ENCODE measurements at regions not wholly inside any gene's neighbourhood (a gene's known extent, or its start where the extent isn't known, plus 50 kb on each side); places are given as distances from the start of the nearest gene placed in this dataset.

DNA sequence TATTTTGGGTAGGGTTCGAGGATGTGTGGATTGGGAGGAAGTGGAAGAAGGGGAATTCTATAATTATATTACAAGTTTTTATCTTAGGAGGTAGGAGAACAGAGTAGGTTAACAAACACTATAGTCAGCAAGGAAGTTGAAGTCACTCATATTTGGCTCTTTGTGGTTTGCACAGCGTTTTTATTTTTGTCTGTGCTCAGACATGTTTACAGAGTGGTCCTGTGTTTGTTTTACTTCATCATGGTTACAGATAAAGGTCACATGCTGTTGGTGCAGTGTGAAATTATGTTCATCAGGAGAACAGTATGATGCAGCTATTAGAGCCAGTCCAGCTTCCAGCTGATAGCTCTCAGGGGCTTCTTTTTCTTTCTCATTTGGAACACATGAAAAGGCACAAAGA, 299.9 kb upstream of the SFRP2 start:
- no peak for DNase-seq

DNA sequence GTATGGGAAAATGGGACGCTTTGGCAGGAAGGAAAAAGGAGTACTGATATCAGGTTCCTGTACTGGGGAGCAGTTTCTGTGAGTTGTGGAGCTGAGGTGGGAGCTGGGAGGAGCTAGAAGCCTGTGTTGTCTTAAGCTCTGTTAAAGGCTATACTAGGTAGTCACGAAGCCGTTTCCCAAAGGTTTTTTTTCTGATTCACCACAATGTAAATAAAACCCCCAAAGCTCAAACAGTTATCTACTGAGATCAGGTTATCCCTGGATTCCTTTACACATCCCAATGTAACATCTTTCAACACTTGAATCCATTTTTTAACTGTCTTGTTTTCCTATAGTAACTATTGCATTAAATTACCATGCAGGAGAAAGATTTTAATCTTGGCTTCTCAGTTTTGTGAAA, 297.4 kb upstream of the SFRP2 start:
- DNase-seq = no peak

DNA sequence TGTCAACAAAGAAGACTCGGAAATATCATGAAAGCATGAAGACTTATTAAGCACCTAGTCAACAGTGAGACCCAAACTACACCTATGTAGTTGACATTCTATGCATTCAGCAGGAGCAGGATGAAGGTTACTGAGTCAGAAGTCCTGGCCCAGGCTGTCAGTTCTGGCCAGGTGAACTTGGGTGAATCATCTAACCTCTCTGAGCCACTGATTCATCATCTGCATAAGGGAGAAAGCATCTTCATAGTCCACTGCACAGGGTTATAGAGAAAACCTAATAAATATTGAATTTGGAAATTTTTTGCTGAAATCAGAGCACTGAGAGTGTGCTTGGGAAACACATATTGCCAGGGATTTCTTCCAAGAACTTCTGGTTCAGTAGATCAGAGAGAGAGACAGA, 296.0 kb upstream of the SFRP2 start:
- DNase-seq = no peak

DNA sequence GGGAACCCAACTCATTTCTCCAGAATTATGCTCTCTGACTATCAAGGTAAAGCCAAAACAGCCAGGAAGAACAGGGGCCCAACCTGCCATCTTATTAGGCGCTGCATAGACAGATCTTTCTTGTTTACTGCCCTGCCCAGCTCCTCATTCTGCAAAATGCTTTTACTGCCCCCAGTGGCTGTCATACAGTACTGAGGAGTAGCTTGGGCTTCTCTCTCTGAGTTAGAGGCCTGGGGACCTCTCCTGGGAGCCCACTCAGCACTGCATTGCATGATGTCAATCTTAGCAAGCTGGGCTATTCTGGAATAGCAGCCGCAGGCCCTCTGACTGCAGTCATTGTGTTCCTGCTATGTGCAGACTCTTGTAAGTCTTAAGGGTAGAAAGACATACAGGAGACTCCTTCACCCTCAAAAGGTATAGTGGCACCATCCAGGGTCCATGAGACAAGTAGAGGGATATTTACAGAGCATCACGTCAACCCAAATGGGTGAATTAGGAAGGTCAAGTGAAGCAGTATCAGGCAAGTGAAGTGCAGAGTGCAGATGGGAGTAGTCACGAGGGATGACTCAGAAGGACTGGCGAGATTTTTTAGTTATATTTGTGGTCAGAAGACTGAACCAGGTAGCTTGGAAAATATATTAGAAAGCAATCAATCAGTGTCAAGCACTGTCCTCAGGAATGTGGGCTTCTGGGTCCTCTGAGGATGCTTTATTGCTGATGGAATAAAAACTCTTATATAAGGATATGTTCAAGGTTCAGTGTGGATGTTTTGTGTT, 294.1 kb upstream of the SFRP2 start:
- DNase-seq = no peak

DNA sequence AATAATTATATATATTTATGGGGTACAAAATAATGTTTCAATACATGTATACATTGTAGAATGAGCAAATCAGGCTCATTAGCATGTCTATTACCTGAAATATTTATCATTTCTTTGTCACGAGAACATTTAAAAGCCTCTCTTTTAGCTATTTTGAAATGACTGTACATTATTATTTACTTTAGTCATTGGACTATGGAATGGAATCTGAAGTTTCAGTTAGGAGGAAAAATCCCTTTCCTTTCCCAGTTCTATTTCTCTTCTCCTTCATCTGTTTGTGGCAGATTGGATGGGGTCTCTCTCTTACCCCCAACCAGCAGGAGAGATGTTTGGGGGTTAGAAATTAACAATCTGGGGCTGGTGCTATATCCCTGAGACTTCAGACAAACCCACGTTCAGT, 292.5 kb upstream of the SFRP2 start:
- DNase-seq = no peak

DNA sequence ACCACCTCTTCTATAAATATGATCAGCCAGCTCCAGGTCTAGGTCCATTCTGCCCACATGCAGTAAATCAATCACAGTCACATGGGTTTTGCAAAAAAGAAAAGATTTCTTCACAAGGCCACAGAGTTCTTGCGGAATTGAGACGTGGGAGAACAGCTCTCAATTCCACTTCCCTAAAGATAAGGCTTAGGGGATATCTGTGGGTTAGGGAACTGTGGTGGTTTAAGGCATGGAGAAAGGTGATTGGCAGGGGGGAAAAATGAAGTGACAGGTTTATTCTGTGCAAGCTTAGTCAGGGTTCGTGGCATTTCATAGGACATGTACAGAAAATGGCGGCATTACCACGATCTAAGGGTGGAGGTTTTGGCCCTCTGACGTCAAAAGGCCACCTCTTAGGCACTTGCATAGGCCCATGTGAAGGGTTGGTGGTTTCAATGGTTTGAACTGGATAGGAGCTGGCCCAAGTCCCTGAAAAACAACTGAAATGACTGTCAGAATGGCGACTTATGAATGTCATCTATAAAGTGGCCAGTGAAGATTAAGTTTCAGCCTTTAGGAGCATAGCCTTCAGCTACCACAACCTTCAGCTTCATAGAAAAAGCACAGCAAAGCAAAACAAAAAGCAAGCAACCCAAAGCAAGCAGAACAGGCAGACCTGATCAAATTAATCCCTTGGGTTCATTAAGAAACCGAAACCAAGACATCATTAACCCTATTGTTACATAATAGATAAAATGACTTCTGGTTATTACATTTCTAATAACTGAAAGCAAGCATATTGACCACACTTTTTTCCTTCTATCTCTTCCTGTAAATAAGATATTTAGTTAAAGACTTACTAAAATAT, 289.8 kb upstream of the SFRP2 start:
- no peak for DNase-seq

DNA sequence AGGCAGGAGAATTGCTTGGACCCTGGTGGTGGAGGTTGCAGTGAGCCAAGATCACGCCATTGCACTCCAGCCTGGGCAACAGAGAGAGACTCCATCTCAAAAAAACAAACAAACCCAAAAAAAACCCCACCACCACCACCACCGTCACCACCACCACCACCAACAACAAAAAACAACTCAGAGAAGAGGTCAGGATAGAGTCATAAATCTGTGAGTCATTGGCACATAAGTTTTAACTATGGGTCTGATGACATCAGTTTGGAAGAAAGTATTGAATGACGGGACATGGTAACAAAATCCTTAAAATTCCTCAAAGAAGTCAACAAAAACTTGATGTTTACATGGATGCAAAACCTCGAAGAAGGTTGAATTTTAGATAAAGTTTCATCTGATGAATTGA, 288.0 kb upstream of the SFRP2 start:
- no peak for DNase-seq

DNA sequence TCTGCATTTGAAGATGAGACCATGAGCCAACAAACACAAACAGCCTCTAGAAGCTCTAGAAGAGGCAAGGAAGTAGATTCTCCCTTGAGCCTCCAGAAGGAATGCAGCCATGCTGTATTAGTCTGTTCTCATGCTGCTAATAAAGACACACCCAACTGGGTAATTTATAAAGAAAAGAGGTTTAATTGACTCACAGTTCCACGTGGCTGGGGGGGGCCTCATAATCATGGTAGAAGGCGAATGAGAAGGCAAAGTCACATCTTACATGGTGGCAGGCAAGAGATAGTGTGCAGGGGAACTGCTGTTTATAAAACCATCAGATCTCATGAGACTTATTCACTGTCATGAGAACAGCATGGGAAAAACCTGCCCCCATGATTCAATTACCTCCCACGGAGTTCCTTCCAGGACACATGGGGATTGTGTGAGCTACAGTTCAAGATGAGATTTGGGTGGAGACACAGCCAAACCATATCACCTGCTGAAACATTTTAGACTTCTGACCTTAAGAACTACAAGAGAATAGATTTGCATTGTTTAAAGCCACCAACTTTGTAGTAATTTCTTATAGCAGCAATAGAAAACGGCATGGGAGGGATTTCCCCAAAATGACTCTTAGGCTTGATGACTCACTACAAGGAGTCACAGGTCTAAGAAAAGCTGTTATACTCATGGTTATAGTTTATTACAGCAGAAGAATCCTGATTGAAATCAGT, 284.4 kb upstream of the SFRP2 start:
- DNase-seq = no peak

DNA sequence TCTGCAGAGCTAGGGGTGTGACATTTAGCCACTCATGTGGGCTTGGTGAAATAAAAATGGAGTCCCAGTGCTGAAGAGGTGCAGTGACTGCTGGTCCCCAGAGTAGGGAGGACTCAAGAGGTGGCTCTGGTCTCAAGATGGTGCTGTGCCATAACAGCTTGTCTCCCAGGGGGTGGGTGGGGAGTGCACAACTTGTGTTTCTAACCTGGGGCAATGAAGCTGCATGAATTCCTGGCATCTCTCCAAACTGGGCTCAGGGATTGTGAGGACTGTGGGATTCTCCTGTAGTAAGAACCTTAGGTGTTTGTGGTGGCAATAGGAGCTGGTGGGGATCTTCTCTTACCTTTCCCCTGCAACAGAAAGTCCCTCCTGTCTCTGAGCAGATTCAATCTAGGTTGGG, 278.9 kb upstream of the SFRP2 start:
- DNase-seq = no peak

DNA sequence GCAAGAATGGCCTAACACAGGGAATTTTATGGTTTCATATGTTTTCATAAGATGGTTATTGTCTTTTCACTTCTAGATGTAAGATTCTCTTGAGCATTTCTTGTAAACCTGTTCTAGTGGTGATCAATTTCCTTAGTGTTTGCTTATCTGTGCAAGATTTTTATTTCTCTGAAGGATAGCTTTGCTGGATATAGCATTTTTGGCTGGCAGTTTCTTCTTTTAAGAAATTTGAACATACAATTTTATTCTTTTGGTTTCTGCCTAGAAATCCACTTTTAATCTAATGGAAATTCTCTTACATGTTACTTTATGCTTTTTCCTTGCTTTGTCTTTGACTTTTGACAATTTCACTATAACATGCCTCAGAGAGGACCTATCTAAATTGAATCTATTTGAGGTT, 276.5 kb upstream of the SFRP2 start:
- DNase-seq = no peak

DNA sequence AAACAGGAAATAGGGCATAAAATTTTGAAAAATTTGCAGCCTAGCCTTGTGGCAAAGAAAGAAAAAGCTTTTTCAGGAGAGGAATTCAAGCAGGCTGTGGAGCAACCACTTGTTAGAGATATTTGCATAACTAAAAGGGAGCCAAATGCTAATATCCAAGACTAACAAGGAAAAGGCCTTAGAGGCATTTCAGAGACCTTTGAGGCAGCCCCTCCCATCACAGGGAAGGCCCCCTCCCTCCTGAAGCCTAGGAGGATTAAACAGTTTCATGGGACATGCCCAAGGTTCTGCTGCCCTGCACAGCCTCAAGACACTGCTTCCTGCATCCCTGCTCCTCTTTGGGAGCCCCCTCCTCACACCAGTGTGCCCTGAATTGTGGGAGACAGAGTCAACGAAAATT, 275.4 kb upstream of the SFRP2 start:
- no peak for DNase-seq

DNA sequence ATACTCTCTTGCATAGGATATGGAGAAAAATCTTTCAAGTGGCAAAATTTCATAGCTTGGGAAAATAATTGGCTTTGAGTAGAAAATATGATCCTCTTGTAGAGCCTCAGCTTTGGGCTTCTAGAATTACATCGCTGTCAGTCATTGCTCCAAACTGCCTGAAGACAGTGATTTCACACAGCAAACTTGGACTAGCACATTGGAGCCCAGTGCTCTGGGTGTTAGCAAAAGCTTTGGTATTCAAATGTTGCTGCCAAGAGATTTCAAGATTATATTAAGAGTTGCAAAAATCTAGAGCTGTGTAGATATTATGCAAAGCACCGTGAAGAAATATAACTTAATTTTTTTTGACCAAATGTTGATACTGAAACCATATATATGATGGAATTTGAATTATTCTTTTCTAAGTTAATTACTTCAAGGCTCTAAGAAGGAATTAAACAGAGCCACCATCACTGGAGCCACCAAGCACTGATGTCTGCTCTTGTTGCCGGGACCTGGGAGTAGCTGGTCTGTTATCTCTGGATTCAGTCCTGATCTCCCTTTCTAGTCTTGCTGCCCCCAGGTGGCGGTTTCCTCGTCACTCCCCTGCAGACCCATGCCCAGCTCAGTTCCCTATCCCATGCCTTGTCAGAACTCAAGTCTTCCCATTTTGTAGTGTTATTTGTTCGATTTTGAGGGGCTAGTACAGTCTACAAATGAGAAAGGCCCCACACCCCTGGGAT, 260.7 kb upstream of the SFRP2 start:
- no peak for DNase-seq

DNA sequence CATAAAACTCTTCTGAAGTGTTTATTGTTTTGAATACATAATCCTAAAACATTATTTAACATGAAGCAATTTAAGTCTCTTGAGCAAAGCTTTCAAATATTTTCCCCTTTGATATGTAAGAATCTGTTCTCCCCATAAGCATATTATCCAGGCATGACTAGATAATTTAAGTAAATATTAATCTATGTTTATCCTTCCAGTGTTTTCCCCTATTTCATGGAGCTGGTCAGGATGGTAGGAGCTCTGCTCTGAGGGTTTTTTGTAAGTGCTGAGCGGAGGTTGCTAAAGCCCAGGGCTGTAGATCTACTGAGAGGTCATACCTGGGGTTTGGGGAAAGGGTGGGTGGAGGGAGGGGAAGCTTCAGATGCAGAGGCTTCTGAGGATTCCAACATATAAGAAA, 258.9 kb upstream of the SFRP2 start:
- no peak for DNase-seq

DNA sequence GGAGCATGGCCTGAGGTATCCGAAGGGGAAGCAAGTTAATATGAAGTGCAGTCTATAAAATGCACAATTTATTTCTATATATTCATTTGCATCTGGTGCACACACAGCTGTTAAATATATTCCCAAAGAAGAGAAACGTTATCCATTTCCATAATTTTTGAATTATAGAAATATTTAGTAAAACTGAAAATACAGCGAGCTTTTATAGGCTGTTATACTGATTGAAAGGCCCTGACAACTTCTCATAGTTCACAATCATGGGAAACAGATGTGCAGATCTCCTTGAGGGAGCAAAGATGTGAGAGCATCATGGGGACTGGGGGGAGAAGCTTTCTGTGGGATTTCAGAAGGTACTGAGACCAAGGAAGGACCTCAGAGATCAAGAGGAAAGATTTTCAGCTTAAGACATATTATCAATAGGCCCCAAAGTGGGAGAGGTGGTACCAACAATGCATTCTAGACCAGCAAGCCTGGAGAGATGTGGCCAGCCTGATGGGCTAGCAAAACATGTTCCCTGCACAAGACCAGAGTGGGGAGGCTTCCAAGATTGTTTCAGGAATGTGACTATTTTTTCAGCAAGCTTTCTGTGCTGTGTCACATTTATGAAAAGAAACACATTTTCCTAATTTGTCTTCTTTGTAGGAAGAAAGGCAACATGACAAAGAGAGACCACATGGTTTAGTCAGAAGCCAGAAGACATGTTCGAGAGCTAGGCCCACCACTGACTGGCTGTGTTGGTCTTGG, 256.0 kb upstream of the SFRP2 start:
- DNase-seq = no peak

DNA sequence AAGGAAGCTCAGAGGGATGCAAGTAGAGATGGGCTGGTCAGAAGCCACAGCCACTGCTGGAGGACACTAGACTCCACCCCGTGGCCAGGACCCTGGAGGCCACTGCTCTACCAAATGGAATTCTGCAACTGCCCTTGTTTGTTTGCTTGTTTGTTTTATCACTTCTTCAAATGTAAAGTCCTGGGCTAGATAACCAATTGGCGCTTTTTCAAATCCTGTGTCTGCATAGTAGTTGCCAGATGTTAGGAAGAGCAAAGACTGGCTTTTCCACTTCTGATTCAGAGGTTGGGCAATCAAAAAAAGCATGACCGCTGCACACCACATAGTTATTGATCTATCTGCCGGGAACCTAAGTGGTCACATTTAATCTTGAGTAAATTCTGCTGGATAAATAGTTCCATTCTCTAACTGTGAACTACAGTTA, 255.2 kb upstream of the SFRP2 start:
- no peak for DNase-seq

DNA sequence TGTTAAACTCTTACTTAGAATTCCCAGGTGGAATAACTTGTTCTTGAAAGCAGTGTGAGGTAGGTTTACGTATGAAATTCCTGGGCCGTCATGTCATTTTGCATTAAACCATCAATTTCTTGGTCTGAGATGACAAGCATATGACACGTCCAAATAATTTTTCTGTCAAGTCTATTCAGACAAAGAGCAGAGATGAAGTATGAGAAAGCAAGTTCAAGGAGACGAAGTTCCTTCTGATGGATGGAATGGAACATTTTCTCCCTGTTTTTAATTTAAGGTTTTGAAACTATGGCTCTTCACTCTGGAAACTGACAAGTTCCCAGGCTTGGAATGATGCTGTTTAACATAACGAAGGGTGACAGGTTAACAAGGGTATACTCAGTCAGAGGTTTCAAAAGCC, 252.8 kb upstream of the SFRP2 start:
- no peak for DNase-seq

DNA sequence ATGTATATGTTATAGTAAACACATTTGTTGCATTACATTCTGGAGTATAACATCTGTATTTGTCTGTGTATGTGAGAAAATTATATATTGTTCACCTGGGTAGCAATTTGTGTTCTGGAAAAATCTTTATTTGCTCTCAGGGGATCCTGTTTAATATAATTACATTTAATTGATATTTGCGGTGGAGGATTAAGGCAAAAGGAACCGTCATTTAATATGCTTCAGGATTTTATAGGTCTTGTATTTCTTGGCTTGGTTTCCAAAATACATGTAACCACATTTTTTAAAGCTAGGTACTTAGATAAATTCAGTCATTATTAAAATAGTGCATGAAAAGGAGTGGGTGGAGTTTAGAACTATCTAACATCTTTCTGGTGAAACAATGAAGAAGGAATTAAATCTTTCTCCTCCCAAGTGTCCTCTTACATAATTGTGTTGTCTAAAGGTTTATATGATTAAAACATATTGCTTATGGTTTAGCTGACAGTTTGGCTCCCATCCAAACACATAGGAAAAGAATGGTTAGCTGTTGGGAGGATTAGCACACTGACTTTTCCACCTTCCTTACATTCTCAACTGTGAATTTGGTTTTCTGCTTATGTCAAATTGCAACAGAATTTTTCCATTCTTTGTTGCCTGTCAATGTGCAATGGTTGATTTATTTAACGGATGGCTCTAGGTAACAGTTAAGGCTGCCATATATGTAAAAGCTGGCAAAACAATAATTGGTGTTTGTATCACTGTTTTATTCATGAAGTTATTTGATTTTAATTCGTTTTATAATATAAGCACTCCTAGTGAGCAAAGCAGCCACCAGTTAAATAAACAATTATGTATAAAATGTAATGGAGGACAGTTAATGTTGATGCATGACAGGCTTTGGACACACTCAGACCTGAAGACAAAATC, 250.8 kb upstream of the SFRP2 start:
- DNase-seq = no peak

DNA sequence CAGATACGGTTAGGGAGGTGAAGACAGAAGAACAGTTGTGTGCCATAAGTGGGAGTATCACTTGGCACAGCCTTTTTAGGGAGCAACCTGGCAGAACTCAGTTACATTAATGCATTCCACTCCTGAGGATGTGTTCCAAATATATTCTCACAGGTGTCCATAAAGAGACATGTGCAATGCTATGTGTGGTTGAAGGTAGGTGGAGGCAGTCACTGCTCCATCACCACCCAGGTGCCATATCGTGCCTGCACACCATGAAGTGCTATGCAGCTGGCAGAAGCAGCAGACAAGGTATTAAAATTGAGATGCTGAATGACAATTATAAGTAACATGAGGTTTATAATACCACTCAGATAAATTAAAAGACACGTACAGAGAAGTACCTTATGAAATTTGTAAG, 248.0 kb upstream of the SFRP2 start:
- no peak for DNase-seq

DNA sequence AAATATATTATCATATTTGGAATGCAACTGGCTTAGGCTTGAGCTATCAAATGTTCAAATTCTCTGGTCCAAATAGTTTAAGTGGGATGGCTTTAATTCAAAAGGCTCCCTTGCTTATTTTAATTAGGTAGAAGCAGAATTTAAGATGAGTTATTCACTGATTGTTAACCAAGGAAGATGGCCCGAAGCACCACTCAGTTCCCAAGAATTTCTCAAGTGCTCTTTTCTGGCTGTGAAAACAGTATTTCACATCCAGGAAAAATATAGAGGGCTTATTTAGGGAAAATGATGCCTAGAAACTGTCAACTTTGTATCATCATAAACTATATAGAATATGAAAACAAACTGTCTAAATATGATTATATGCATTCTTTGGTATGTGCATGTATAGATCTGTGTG, 246.5 kb upstream of the SFRP2 start:
- DNase-seq = no peak

DNA sequence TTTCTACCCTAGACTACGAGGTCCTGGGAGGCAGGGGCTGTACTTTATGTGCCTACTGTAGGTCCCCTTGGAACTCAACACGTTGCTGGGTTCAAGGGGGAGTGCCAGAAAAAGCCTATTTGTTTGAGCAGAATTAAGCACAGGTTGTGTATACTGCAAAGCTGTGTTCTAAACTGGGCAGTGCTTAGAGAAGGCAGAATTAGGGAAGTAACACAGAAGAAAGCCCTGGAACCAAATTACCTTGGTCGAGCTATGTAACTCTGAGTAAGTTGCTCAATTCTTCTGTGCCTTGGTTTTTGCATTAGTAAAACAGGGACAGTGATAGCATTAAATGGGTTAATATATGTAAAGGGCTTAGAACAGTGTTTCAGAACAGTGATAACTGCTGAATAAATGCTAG, 245.0 kb upstream of the SFRP2 start:
- DNase-seq = no peak
